Fibroblast of skin of scalp (primary cell): ENCODE measurements at regions not wholly inside any gene's neighbourhood (a gene's known extent, or its start where the extent isn't known, plus 50 kb on each side); places are given as distances from the start of the nearest gene placed in this dataset.
A peak's percentile ranks its signal among the peaks of the same experiment; 100 is the strongest.
"Not testable (repeated sequence)": the region's sequence is repeated elsewhere in the genome, so short reads cannot be mapped to it uniquely, and the experiment has no call there.

Experiments
- DNase-seq: peaks from one replicate; pipeline ENCODE4 v3.0.0-alpha.2; 2013

- no peak for DNase-seq
These were observed 151.7 kb upstream of the ASB18 start for GRCh38 chr2:236415684-236416444.

- DNase-seq, result no peak
These were observed 152.5 kb upstream of the ACKR3 start for GRCh38 chr2:236417150-236417549.

DNA sequence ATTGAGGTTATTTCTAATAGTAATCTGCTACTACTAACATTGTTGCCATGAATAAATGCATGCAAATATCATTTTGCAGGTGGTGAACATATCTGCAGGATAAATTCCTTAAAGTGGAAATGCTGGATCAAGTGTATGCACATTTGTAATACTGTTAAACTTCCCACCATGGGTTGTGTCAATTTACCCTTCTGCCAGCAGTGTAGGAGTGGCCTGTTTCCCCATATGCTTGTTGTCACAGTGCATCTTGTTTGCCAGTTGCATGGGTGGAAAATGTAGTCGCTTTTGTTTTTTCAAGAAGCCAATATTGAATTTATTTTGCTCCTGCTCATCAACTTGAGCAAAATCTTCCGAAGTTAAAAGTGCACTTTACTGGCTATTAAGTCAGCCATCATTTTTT, 139.0 kb upstream of the ACKR3 start:
- no peak for DNase-seq

GRCh38 chr2:236434593-236434992, 135.0 kb upstream of the ACKR3 start:
- DNase-seq, result no peak

GRCh38 chr2:236440110-236440881, 129.3 kb upstream of the ACKR3 start:
- no peak for DNase-seq

DNA sequence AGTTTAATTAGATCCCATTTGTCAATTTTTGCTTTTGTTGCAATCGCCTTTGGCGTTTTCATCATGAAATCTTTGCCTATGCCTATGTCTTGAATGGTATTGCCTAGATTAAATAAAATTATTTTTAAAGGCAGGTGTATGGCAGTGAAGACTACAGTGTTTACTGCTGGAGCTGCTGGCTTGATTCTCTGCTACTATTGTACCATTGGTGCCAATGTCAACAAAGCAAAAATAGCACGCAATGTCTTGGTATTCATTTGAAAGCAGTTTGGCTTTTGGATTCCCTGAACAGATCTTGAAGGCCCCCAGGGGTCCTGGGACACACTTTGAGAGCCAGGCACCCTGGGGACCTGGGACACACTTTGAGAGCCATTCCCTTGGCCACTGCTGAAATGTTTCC, 125.4 kb upstream of the ACKR3 start:
- no peak for DNase-seq

GRCh38 chr2:236445678-236446077, 123.9 kb upstream of the ACKR3 start:
- DNase-seq, result no peak

- no peak for DNase-seq
These were observed 123.1 kb upstream of the ACKR3 start for GRCh38 chr2:236446521-236446920.

GRCh38 chr2:236449167-236449761, 120.4 kb upstream of the ACKR3 start:
- no peak for DNase-seq

GRCh38 chr2:236452238-236452637, 117.4 kb upstream of the ACKR3 start:
- DNase-seq, result no peak

GRCh38 chr2:236454076-236454475, 115.5 kb upstream of the ACKR3 start:
- no peak for DNase-seq

DNA sequence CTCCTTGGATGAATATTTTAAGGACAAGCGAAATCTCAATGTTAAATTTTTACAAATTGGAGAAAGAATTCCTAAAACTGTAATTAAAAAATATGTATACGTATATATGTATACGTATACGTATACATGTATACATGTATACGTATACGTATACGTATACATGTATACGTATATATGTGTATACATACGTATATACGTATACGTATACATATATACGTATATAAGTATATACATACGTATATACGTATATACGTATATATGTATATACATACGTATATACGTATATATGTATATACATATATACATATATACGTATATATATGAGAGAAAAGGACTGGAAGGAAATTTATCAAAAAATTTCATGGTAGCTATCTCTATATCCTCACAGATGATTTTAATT, 110.2 kb upstream of the ACKR3 start:
- DNase-seq, result no peak

DNA sequence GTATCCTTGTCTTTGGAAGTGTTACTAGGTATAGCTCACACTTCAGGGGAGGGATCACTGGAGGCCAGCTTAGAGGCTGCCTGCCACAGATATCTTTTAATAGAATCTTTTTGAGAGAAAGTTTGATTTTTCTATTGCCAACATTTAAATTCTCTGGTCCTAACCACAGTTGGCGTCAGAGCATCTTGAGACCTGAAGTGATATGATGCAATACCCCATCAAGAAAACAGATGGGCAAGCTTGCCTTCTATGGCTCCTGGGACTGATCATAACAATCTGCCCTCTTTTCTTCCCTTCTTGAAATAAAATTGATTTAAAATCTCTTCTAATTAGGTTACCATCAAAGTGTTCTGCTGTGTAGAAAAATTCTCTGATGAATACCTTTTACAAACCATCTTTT, 105.5 kb upstream of the ACKR3 start:
- DNase-seq, result peak; percentile 3

GRCh38 chr2:236472720-236473495, 96.7 kb upstream of the ACKR3 start:
- no peak for DNase-seq

DNA sequence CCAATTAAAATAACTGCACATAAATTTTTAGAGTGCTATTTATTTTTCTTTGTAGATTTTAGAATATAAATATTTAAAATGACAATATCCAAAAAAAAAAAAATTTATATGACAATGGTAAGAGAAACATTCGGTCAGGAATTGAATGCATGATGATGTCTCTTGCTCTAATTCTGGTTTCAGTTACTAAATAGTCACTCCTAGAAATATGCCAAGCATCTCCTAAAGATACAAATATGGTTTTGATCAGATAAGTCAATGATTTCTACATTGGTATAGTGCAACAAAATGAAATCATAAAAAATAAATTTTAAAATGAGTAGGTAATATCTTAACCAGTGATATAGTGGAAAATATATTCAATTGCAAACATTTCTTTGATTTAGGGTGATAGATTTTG, 95.9 kb upstream of the ACKR3 start:
- DNase-seq, result peak; percentile 76

GRCh38 chr2:236479814-236480213, 89.8 kb upstream of the ACKR3 start:
- DNase-seq, result no peak

DNA sequence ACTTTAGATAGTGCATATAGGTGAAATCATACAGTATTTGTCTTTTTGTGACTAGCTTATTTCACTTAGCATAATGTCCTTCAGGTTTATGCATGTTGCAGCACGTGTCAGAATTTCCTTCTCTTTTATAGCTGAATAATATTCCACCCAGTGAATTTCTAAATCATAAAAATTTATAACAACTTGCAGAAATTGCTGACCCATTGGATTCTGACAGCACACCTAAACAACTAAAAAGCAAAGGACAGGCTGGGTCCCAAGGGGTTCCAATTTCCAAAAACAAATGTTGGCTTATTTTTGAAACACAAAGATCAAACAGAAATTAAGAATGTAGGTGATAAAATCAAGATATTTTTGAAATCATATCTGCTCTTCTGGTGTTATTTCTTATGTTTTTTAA, 86.5 kb upstream of the ACKR3 start:
- no peak for DNase-seq

GRCh38 chr2:236485519-236485918, 84.1 kb upstream of the ACKR3 start:
- DNase-seq, result no peak

- not testable (repeated sequence) for DNase-seq
These were observed 80.5 kb upstream of the ACKR3 start for GRCh38 chr2:236489083-236489482.

DNA sequence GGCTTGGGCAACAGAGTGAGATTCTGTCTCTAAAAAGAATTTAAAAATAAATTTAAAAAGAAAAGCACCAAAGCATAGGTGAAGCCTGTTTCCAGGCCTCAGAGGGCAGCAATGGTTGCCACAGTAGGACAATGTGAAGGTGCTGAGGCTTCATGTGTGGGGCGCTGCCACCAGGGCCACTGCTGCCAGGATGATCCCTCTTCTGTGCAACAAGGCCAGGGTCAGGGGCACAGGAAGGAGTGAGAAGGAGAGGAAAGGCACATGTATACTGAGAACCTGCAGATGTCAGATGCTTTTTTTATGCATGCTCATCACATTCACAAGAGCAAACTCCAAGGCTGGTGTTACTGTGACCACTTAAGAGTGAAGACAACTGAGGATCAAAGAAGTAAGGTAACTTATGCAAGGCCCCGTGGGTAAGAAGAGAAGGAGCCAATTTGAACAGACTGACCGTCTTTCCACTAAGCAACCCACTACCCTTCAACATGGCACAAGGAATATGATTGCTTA, 79.7 kb upstream of the ACKR3 start:
- DNase-seq, result no peak

DNA sequence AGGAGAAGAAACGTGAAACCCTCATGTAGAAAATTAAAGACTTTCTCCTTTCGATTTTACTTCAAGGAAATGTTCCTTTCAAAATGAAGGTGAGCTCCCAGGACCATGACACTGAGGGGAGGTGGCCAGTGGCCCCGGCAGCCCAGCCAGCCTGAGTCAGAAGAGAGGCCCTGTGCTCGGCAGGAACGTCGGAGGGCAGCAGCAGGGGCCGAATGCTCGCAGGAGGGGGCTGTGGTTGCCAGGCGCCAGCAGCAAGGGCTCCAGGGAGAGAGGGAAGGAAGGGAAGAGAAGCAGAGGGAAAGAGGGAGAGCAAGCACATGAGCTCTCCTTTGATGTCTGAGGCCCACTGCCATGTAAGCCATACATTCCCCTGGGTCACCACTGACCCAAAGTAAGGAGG, 73.3 kb upstream of the ACKR3 start:
- no peak for DNase-seq

DNA sequence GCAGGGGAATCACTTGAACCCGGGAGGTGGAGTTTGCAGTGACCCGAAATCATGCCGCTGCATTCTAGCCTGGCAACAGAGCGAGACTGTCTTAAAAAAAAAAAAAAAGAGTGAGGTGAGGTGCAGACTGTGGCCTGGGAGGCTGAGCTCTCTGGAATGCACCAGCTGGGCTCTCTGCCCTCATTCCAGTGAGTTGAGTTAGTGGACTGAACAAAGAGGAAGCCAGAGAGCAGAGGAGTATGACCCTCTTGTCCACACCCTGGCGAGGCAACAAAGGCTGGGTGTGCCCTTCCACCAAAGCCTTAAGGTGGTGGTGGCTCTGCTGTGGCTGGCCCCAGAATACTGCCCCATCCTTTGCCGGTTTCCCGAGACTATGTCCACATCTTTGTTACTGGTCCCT, 71.3 kb upstream of the ACKR3 start:
- peak; percentile 62 for DNase-seq
